Amniotic epithelial cell (primary cell): ENCODE measurements at regions not wholly inside any gene's neighbourhood (a gene's known extent, or its start where the extent isn't known, plus 50 kb on each side); places are given as distances from the start of the nearest gene placed in this dataset.

ENCODE experiments used
- DNase-seq: peaks from one replicate; pipeline ENCODE4 v3.0.0-alpha.2; 2010; ENCODE audit warnings: low read depth

DNA sequence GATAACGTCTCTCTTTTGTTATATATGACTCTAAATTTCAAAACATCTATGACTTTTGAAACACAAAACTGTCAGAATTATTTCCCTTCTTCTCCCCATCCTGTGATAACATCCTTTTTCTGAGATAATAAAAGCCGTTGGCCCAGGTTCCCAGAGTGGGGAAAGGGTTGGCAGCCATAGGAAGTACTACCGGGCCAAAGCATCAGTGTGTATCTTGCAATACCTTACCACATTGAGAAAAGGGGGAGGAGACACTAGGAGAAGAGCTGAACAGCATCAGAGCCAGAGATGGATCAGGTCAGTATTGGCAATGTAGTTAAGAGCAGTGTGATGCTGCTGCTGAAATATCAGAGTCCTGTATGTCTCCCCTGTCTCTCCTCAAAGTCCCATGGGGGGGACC is 210.0 kb upstream of the PROK2 start:
- peak; percentile 38 for DNase-seq

DNA sequence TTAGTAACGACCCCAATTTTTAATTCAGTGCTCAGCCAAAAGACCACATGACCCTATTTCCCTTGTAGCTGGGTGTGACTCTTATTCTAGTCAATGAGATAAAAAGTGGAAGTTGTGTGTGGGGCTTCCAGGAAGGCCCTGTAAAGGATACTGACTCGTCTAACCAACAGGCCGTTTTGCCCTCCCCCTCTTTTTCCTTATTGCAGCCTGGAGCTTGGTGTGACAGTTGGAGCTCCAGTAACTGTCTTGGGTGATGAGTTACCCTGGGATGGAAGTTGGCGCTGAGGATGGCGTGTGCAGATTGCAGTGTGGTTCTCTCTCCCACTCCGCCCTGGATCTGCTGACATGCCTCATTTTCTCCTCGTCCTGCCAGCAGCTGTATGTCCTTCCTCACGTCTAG is 209.3 kb upstream of the PROK2 start:
- DNase-seq: no peak

DNA sequence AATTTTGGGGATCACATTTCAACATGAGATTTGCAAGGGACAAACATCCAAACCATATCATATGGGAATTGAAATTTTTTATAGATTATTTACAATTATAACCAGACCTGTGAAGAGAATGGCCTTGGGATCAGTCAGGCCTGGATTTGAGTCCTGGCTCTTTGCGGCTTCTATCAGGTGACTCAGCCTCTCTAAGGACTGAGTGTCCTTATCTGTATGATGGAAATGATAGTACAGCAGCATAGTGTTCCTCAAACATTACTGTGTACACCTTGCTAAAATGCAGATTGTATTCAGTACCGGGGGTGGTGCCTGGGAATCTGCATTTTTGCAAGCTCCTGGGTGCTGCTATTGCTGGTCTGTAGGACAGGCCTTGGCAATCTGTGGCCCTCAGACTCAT is 206.7 kb upstream of the PROK2 start:
- peak; percentile 50 for DNase-seq

DNA sequence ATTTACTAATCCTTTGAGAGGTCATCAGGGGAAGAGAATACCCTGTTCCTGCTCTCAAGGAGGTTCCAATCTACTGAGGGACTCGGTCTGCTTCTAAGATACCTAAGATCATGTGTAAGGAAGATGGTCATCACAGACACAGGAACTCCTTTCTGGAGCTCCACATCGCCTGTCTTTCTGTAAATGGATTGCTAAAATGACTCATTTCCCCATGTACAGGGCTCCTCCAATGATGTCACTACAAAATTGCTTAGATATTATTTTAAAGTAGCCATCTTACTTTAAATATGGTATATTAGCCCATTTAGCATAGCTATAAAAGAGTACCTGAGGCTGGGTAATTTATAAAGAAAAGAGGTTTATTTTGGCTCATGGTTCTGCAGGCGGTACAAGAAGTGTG is 206.1 kb upstream of the PROK2 start:
- no peak for DNase-seq

DNA sequence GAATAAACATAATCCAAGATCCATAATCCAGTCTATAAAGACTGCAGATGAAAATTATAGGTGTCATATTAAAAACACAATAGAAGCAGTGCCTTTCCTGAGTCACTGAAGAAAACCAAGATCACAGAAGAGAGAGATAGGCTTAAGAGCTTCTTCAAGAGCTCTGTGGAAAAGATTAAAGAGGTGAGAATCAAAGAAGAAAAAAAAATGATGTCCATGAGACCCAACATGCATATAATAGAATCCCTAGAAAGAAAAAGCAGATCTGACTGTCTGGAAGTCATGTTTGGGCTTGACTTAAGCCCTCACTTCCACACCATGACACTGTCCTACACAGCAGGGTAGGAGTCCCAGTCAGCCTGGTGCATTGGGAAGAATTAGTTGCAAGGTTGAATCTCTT is 205.6 kb upstream of the PROK2 start:
- no peak for DNase-seq

DNA sequence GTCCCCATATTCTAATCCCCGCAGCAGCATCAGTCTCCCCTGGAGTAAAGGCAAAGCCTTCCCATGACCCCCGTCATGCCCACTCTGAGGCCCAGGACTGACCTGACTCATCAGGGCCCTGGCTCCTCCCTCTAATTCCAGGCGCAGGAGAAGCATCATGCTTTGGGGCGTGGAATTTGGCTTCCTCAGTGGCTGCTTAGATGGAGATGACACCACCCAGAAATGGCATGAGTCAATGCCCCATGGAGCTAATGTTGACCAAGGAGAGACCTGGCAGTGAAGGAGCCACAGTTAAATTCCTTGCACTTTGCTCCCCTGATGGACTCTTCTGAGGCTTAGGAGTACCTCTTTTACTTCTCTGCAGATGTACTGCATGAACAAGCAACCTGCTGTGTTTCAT is 204.2 kb upstream of the PROK2 start:
- DNase-seq: peak; percentile 57

DNA sequence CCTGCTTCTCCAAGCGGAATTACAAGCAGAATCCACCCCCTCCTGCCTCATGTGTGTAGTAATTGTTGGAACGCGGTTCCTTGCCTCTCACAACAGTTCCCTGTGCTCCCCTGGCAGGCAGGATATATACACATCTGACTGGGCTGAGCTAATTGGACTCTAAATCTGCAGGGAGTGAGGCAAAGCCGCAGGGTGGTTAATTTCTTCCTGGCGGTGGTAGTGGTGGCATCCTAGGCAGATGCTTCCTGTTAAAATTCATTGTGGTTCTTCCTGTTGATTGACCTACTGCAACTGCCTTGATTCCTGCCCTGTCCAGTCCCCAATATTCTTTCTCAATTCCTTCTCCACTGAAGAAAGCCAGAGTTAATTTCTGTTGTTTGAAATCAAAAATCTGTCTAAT is 202.9 kb upstream of the PROK2 start:
- DNase-seq: no peak

DNA sequence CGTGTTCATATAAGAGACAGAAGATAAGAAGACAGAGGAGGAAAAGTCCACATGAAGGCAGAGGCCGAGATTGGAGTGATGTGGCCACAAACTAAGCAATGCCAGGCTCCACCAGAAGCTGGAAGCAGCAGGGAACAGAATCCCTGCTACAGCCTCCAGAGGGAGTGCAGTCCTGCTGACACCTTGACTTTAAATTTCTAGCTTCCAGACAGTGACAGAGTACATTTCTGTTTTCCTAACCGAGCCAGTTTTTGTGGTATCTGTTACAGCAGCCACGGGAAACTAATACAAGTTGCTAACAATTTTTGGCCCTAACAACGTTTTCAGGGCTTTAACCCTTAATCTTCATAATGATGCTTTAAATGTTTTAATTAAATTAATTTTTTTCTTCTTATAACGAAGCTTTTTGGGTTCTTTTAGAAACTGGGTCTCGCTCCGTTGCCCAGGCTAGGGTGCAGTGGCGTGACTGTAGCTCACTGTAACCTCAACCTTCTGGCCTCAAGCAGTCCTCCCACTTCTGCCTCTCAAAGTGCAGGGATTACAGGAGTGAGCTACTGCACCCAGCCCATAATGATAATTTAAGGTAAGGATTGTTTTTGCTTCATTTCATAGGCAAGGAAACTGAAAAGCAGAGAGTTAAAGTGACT is 202.3 kb upstream of the PROK2 start:
- peak; percentile 42 for DNase-seq

DNA sequence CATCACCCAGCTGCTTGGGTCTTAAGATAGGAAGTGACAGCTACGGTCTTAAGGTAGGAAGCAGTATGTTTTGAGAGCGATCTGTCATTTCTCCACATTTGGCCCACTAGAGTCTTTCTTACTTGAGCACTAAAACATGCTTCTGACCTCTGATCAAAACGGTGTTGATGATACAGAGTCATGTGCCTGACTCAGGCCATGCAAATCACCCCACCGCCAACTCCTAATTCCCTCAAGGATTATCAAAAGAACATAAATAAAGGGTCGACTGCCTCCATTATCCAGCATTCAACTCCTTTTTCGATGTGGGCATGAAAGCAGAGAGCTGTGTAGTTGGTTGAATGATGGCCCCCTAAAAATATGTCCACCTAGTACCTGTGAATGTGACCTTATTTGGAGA is 201.7 kb upstream of the PROK2 start:
- no peak for DNase-seq

DNA sequence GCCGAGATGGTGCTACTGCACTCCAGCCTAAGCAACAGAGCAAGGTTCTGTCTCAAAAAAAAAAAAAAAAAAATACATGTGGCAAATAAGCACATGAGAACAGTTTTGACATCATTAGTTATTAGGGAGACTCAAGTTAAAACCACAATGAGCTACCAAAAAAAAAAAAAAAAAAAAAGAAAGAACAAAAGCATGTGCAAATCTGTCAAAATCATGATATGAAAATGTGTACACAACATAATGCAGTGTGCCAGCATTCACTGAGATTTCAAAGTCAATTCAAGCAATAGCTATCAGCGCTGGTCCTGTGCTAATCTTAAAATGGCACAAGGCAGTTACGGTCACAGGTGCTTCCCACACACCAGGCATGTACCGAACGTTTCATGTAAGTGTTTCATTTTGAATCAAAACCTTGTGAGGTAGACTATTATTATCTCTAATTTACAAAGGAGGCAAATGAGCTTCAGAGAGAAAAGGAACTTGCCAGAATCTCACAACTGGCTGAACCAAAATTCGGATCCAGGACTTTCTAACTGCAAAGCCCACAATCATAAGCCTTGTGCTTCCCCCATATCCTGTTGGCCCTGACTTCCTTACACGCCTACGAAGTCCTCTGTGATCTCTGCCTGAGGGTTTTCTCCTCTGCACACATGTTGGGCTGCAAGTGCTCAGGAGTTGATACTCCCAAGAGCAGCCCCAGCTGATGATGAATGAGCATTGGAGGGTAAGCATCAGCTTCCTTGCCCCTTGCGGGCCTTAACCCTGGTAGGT is 200.1 kb upstream of the PROK2 start:
- DNase-seq: peak; percentile 24

DNA sequence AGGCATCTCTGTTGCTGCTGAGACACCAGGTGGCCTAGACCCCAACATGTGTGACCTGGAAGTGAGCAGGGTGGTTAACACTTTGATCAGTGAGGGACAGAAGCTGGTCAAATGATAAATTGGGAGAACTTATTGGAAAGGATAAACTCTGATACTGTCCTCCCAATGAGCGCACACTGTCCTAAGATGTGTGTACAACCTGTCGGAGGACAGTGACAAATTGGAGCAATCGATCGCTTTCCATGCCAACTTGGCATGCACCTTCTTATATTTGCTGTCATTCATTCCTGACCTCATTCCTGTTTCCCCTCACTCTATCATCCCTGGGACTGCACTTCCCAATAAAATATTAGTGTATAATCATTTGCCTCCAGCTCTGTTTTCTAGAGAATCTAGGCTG is 198.7 kb upstream of the PROK2 start:
- no peak for DNase-seq

DNA sequence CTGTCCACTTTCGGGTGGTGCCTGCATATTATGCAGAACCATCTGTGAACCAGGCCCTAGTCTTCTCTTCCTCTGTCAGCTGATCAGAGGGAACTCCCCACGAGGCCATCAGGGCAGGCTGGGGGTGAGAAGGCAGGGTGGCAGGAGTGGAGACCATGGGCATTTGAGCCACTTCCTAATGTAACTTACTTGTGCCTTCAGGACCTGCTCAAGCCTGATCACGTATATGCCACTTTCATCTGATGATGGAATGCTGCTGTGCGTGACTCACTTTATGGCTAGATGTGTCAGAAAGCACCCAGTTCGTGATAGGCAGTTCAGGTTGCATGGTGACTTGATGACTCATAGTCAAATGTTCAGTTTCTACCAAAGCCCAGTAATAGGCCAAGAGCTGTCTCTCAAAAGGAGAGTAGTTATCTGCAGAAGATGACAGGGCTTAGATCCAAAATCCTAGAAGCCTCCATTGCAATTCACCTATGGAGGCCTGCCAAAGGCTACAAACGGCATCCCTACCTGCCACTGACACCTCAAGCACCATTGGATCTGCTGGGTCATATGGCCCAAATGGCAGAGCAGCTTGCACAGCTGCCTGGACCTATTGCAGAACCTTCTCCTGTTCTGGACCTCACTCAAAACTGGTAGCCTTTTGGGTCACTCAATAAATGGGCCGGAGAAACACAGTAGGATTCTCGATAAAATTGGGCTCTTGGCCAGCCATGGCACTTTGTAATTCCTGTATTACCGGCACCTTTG is 197.7 kb upstream of the PROK2 start:
- peak; percentile 88 for DNase-seq

DNA sequence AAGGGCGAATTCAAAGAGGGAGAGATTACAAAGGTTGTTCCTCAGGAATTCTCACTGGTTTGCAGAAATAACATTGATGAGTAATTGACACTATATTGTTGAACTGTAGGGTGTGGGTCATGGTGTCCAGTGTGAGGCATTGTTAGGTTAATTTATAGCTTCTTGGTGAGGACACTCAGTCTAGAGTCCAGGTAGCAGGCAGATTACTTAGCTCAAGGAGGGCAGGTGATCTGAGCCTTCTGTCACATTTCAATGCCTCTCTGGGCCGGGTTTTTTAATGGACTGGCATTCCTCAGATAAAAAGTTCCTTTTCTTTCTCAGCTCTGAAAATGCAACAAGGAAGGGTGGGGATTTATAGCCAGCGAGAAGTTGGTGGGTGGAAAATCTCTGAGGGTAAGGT is 194.2 kb upstream of the PROK2 start:
- DNase-seq: no peak

DNA sequence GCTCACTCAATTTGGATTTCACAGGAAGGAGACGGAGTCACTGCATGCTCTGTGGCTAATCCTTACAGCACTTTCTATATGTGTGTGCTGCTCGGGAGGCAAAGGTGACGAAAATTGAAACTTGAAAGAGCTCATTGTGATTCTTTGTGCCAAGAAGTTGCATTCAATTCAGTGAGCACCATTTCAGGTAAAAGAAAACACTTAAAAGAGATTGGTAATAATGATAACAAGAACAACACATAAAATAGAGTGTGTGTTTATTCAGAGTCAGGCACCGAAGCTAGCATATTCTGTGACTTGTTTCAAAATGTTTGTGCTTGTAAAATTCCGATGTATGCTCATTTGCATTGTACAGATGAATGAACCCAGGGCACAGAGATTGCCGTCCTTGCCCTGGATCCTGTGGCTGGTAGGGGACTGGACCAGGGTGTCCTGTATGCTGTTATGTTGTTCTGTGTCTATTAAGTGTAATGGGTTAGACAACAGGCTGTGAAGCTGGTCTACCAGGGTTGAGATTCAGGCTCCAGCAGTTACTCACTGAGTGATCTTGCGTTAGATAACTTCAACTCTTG is 193.3 kb upstream of the PROK2 start:
- no peak for DNase-seq

DNA sequence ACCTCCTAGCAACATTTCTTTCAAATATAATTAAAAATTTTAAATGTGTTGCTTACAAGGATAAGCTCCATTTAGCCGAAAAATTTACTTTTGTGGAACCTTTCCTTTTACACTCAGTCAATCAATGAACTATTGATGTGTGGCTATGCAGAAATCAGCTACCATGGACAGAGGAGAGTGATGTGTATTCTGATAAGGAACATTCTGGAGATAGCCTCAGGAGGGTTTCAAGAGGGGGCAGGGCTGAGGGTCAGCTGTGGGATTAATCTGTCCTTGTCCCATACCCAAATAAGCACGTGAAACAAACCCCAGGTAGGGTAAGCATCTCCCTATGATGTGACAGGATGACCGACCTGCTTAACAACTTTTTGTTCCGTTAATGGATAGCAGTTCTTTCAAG is 192.6 kb upstream of the PROK2 start:
- DNase-seq: no peak

DNA sequence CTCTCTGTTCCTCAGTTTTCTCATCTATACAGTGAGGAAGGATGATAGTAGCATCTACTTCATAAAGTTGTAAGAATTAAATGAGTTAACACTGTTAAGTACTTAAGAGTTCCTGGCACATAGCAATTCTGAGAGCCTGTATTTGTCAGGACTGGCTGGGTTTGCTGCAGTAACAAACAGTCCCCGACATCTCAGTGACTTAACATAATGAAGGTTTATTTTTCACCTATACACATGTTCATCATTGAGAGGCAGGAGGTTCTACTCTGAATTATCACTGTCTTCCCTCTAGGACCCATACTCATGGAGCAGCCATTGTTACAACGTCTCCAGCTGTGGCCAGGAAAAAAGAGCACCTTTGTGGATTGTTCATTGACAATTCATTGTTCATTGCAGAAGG is 190.6 kb upstream of the PROK2 start:
- DNase-seq: no peak

DNA sequence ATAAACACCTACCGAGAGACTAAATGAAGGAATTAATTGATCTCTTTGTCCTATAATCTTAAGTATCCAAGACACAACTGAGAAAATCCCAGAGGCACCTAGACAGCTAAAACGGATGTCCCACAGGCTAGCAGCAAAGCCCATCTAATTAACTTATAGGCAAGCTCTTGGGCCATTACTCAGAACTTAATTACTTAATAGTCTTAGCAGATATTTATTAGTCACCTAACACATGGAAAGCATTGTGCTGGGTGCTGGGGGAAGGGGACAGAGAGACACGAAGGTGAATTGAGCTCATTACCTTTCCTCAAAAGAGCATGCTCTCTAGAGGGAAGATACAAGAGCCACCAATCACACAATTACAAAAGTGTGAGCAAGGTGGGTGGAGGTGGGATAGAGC is 189.8 kb upstream of the PROK2 start:
- DNase-seq: no peak

DNA sequence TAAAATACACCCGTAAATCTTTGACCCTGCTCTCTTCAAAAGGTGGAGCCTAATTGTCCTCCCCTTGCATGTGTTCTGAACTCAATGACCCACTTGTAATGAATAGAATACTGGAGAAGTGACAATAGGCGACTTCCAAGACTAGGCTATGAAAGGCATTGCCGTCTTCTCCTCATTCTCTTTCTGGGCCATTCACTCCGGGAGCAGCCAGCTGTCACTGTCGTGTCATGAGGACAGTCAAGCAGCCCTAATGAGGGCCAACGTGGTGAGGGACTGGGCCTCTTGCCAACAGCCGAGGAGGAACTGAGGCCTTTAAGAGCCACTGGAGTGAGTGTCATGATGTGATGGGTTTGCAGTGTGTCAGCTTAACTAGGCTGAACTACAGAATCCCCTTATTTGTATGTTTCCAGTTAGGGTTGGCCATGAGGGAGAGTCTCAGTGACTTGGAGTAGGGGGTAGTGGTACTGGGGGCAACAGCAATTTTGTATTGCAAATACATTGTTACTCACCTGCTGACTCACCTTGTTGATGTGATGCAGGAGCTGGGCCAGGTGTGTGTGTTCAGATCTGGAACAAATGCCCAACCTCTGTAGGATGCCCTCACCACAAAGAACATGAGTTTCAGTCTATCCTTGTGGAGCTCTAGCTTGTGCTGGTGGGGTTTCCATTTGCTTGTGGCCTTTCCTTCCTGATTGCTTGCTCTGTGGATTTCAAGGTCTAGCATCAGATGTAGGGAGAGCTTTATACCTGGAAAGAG is 188.5 kb upstream of the PROK2 start:
- DNase-seq: no peak

DNA sequence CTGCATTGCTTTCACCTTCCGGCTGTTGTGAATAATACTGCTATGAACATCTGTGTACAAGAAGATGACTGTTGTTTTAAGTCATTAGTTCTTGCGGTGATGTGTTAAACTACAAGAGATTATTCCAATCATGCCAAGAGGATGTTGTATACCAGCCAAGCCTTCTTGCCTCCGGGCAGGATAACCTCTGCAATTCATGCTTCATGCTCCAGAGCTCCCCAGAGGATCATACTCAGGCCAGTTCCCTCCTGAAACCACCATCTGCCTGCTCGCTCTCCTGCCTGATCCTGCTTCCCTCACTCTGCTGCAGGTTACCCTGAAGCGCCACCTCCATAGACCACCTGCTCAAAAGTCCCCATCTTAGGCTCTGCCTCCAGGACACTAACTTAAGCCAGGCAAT is 187.1 kb upstream of the PROK2 start:
- no peak for DNase-seq

DNA sequence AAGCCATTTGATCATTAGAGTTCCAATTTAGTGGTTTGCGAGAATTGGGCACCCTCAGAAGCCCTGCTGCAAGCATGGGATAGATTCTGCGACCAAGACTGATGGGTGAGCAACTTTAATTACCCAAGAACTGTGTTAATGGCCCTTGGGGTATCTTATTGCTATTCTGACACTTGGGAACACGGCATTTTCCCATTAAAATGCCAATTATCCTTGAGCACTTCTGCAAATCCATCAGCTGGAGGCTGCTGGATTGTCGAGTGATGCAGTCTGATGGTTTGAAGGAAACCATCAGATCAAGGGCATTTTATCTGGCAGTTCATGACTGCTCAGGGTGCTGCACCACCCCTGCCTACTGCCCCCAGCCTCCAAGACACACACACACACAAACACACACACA is 183.6 kb upstream of the PROK2 start:
- DNase-seq: no peak

DNA sequence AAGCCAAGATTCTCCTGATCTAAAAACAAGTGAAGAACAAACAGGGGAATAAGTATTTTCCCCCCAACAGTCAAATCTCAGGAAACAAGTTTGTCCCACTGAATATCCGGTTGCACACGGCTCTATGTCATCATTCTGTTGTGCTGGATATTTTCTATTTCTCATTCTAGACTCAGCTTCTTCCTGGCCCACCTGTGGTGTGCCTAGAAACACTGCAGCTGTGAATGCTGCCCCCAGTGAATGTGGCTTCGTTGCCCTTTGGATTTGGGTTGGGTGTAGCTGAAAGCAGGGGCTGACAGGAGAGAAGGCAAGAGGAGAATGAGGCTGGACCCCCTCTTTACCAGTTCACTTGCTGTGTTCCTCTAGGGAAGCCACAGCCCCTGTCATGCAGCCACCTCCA is 181.2 kb upstream of the PROK2 start:
- DNase-seq: no peak

DNA sequence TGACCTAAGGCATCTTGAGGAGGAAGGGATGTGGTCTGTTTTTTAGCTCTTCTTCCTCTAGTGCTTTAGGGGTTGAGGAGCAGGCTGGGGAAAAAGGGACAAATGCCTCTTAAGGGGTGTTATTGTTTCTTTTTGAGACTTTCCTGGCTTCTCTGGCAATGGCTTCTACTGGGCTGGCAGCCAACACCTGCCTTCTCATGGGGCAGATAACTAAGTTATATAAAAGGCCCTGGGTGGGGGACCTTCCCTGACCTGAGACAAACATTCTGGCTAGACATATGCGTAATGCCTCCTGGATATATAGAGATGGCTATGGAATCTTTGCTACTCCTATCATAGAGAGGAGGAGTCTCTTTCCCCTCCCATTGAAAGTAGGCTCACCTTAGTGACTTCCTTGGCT is 179.2 kb upstream of the PROK2 start:
- DNase-seq: no peak
